CMK (cell line): ENCODE measurements at regions not wholly inside any gene's neighbourhood (a gene's known extent, or its start where the extent isn't known, plus 50 kb on each side); places are given as distances from the start of the nearest gene placed in this dataset.

Source experiments
- DNase-seq: peaks from one replicate; pipeline ENCODE4 v3.0.0-alpha.2; 2010; ENCODE audit warnings: low read depth

DNA sequence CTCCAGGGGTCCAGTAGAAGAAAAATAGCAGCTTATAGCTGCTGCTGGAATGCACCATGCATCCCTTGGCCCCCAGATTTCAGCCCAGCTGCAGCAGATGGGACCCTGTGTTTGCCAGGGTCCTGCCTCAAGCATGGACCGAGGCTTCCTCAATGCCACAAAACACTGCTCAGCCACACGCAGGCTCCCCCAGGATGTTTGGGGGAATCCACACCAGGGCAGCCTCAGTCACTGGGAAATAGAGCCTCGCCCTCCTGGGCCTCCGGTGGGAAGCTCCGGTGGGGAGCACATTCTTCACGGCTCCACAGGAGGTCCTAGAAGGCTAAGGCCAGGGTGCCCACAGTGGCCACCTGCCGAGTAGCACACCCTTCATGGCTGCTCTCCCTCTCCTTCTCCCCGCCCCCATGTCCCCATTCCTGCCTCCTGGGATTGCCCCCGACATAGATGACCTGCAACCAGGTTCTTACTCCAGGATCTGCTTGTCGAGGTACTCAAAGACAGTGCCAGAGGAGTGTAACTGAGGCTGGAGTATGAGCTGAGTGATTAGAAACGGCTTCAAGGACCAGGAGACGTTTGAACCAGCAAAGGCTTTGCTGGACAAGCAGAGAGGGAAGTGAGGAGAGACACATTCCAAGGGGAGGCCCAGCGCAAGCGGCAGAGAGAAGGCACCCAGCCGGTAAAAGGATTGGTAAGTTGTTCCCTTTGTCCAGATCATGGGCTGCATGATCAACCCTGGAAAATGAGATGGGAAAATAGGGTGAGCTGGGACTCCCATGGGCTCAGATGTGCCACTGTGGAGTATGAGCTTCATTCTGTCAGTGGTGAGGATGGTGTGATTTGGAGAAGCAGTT is 110.7 kb upstream of the UQCRFS1 start:
- DNase-seq, result no peak

- no peak for DNase-seq
Observed at GRCh38 chr19:29324291-29324680, 111.3 kb upstream of the UQCRFS1 start.

DNA sequence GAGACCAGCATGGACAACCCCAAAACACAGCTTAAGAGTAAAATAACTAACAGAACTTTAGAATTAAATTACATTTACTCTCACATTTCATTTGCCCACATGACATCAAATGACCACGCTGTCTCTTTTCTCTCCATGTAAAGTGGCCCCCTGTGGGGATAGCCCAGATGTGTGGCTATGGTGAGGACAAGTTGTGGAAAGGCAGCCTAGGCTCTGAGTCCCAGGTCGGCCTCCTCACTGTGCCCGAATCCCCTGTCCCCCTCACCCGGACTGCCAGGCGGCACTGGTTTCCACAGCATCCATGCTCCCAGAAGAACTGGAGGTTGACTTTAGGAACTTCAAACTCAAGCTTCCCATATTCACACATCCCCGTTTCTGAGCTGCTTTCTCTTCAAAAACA is 111.8 kb upstream of the UQCRFS1 start:
- DNase-seq, result no peak

DNA sequence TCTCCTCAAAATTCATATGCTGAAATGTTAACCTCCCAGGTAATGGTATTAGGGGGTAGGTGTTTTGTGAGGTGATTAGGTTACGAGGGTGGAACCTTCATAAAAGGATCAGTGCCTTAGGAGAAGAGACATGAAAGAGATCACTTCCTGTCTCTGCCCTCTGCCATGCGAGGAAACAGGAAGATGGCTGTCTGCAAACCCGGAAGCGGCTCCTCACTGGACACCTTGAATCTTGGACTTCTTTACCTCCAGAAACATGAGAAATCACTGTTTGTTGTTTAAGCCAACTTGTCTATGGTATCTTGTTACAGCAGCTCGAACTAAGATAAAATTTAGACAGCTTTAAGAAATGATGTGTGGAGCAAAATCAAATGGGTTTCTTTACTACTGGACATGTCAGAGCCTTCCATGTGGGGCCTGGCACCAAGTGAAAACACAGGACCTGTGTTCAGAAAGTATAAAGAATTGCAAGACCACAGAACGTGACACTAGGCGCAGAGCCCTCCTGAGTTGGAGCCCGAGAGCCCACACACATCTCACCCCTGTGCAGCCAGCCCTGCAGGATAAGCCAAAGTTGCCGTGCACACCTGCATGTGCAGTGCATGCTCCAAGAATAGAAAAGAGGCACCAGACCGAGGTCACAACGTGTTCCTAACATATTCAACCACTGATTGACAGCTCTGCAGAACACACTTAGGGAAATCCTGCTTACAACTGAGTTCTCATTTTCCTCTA is 112.5 kb upstream of the UQCRFS1 start:
- no peak for DNase-seq

- no peak for DNase-seq
Observed at GRCh38 chr19:29326351-29326750, 113.4 kb upstream of the UQCRFS1 start.

DNA sequence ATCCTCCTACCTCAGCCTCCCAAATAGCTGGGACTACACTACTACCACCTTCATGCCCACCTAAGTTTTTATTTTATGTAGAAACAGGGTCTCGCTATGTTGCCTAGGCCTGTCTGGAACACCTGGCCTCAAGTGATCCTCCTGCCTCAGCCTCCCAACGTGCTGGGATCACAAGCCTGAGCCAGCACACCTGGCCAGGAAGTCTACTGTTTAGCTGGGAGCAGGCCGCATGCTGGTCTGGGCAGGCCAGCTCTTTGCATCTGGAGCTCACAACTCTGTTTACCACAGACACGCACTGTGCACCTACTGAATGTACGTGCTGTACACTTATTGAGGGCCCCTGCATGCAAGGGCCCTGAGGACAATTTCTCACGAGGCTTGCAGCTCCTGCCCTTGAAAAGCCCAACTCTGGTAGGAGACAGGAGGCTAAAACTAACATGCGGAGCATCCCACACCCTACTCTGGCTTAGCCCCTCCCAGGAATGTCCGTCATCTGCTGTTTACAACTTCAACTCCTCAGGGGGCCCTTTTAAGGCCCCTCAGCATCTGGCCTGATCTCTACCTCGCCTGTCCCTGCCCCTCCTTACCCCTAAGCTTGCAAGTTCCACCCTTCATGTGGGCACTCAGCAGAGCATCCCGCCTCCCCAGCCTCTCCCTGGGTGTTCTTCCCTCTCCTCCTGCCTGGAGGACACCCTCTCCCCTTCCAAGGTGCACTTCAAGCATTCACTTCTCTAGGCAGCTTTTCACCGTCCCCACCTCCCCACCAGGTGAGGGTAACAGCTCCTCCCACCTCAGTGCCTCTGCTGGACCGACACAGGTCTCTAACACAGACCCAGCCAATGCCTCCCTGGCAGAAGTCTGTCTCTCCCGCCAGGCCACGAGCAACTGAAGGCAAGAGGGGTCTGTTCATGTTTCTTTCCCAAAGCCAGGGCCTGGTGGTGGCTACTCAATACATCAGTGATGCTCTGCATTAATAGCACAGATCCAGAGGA is 114.2 kb upstream of the UQCRFS1 start:
- no peak for DNase-seq

DNA sequence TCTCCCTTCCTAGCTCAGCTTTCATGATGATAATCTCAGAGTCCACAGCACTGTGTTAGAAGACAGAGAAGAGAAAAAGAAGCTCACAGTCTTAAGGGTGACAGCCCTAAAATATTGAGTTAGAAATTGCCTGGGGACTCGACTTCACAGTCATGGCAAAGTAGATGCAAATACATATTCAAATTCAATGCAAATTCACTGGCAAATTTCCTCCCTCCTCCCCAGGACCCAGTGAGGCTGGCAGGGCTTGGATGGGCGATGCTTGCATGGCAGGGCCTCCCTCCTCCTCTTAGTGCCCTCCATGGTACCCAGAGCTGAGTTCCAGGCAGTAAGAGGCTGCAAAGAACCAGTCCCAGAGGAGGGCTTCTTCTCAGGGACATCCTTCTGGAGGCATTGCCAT is 115.6 kb upstream of the UQCRFS1 start:
- DNase-seq, result no peak

GRCh38 chr19:29329460-29330134 is 116.6 kb upstream of the UQCRFS1 start:
- no peak for DNase-seq

DNA sequence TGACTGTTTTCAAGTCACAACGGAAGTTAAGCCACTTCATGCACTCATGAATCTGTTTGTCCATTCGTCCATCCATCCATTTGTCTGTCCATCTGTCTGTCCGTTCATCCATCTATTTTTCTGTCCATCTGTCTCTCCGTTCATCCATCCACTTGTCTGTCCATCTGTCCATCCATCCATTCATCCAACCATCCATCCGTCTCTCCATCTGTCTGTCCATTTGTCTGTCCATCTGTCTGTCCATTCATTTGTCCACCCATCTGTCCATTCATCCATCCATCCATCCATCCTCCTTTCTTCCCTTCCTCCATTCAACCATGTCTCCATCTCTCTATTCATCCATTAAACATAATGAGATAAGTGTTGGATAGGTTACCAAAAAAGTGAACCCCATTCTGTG is 123.5 kb upstream of the UQCRFS1 start:
- DNase-seq, result no peak

- no peak for DNase-seq
Observed at GRCh38 chr19:29337029-29337428, 124.1 kb upstream of the UQCRFS1 start.

- no peak for DNase-seq
Observed at GRCh38 chr19:29338480-29338879, 125.5 kb upstream of the UQCRFS1 start.

DNA sequence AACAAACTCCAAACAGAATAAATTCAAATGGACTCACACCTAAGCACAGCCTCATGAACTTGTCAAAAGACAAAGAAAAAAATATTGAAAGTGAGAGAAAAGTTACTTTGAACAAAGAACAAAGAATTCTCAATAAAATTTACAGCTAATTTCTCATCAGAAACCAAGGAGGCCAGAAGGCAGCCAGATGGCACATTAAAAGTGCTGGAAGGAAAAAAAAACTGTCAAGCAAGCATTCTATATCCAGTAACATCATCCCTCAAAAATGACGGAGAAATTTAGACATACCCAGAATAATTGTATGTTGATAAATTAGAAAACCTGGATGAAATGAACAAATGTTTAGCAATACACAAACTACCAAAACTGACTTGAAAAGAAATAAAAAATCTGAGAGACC is 129.8 kb upstream of the UQCRFS1 start:
- DNase-seq, result no peak

- no peak for DNase-seq
Observed at GRCh38 chr19:29364224-29364726, 151.3 kb upstream of the UQCRFS1 start.

GRCh38 chr19:29364999-29365398 is 152.0 kb upstream of the UQCRFS1 start:
- DNase-seq, result no peak

DNA sequence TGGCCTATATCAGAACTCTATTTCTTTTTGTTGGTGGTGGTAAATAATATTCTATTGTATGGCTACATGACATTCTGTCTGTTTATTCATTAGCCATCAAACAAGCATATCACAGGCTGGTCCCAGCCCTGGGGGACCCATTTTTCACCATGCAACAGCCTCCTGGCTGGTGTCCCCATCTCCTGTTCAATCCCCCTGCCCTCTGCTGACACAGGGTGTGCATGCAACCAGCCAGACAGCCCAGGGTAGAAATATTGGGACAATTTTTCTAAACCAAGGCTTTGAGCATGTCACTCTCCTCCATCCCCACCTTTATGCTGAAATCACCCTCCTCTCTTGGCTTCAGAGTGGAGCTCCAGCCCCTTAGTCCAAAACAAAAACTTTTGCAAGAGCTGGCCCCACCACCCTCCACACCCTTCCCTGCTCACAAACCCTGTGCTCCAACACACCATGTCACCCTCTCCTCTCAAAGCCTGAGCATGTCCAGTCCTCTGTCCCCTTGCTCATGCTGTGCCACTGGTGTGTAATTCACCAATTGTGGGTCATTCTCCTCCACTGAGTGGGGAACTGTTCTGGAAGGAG is 153.0 kb upstream of the UQCRFS1 start:
- DNase-seq, result no peak

DNA sequence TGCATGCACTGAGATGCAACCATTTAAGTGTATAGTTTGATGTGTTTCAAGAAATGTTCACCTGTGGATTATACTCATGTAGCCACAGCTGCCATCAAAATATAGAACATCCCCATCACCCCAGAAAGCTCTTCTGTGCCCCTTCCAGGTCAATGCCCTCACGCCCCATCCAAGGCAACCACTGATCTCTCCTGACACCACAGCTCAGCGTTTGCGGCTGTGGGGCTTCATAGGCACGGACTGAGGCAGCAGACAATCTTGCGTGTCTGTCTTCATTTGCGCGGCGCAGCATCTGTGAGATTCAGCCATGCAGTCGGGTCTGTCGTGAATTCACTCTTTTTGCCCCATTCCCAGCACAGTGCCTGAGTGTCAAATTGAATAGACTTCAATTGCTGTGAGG is 153.8 kb upstream of the UQCRFS1 start:
- DNase-seq, result no peak

- DNase-seq, result no peak
Observed at GRCh38 chr19:29367791-29368222, 154.9 kb upstream of the UQCRFS1 start.

GRCh38 chr19:29370276-29370675 is 155.5 kb upstream of the VSTM2B start:
- no peak for DNase-seq

GRCh38 chr19:29371251-29372090 is 154.3 kb upstream of the VSTM2B start:
- DNase-seq, result no peak

DNA sequence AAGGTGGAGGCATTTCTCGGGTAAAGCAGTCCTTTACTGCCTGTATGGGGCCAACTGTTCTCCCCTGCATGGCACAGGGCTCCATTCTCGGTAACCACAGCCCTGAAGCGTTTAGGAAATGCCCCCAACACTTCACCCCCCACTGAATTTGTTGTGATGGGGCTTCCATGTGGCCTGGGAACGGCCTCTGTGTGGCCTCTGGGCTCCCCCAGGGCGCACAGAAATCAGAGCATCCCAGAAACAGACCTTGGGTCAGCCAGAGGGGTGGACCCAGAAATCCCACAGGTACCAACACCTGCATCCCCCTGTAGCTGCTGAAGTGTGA is 153.7 kb upstream of the VSTM2B start:
- DNase-seq, result no peak
